DND-41 (cell line): ENCODE measurements at regions not wholly inside any gene's neighbourhood (a gene's known extent, or its start where the extent isn't known, plus 50 kb on each side); places are given as distances from the start of the nearest gene placed in this dataset.

Experiments used
- EZH2 ChIP-seq: IDR thresholded peaks from 3 replicates; pipeline ENCODE4 v1.6.1; 2012; ENCODE audit warnings: borderline replicate concordance, low read depth, mild to moderate bottlenecking, moderate library complexity, low read length, inconsistent platforms; ENCODE audit not compliant: severe bottlenecking
- TF ChIP-seq, protein P1 (sequence below): IDR thresholded peaks from 2 replicates; pipeline ENCODE4 v1.5.1; 2012; ENCODE audit warnings: borderline replicate concordance, low read length, moderate library complexity, mild to moderate bottlenecking; ENCODE audit not compliant: poor library complexity, severe bottlenecking; ENCODE audit errors: extremely low read depth

DNA sequence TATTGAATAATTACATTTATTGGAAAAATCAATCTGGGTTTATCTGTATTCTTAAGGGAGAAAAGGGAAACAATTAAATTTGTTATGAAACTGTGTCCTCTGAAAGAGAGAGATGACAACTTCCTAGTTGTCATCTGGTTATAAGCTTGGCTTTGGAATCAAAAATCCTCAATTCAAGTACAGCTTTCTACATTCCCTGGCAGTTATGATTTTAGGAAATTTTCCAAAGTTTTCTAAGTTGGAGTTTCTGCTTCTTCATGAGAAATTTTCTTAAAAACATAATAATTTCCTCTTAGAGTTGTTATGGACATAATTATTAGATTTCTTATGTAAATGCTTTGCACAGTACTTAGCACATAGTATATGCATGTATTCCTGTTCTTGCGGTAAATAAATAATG lies 625.6 kb upstream of the SLC39A10 start:
- TF ChIP-seq, protein P1, sequence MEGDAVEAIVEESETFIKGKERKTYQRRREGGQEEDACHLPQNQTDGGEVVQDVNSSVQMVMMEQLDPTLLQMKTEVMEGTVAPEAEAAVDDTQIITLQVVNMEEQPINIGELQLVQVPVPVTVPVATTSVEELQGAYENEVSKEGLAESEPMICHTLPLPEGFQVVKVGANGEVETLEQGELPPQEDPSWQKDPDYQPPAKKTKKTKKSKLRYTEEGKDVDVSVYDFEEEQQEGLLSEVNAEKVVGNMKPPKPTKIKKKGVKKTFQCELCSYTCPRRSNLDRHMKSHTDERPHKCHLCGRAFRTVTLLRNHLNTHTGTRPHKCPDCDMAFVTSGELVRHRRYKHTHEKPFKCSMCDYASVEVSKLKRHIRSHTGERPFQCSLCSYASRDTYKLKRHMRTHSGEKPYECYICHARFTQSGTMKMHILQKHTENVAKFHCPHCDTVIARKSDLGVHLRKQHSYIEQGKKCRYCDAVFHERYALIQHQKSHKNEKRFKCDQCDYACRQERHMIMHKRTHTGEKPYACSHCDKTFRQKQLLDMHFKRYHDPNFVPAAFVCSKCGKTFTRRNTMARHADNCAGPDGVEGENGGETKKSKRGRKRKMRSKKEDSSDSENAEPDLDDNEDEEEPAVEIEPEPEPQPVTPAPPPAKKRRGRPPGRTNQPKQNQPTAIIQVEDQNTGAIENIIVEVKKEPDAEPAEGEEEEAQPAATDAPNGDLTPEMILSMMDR = no peak
- TF ChIP-seq EZH2 = no peak
